Stimulated activated naive CD8-positive, alpha-beta T cell treated with anti-CD3 and anti-CD28 coated beads, Interleukin-15, Interleukin-2, amounts not matched to agents 100 U/mL and 50 U/mL, for 24 hours (primary cell): ENCODE measurements at regions not wholly inside any gene's neighbourhood (a gene's known extent, or its start where the extent isn't known, plus 50 kb on each side); places are given as distances from the start of the nearest gene placed in this dataset.
"Not testable (repeated sequence)": the region's sequence is repeated elsewhere in the genome, so short reads cannot be mapped to it uniquely, and the experiment has no call there.

Experiments
- ATAC-seq: fragments of 150-1000 bp; cut with Tn5 transposase; one replicate; pipeline ENCODE4 v1.10.0; 2021
- DNase-seq: peaks from one replicate; pipeline ENCODE4 v3.0.0; 2021

DNA sequence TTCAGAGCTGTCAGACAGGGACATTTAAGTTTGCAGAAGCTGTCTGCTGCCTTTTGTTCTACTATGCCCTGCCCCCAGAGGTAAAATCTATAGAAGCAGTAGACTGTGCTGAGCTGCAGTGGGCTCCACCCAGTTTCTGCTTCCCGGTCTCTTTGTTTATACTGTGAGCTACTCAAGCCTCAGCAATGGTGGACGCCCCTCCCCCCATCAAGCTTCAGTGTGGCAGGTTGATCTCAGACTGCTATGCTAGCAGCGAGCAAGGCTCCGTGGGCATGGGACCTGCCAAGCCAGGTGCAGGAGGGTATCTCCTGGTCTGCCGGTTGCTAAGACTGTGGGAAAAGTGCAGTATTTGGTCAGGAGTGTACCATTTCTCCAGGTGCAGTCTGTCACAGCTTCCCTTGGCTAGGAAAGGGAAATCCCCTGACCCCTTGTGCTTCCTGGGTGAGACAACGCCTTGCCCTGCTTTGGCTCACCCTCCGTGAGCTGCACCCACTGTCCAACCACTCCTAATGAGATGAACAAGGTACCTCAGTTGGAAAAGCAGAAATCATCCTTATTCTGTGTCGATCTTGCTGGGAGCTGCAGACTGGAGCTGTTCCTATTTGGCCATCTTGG is 692.2 kb downstream of the UTRN start:
- not testable (repeated sequence) for ATAC-seq, DNase-seq

DNA sequence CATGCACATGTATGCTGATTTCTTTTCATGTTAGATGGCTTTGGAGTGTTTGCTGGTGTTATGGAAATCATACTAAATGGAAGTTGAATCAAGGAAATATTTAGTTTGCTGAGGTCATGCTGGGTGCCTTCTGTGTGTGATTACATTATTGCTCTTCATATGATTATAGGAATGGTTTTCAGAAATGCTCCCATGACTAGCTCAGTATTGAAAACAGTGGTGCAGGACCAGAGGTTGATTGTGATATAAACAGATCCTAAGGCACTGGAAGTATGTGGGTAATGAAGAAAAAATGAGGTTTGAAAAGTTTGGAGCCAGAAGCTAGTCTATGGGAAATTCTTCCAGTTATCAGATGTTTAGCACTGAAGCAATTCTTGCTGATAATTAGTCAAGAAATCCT is 693.1 kb downstream of the UTRN start:
- DNase-seq, result no peak
- ATAC-seq, result no peak

DNA sequence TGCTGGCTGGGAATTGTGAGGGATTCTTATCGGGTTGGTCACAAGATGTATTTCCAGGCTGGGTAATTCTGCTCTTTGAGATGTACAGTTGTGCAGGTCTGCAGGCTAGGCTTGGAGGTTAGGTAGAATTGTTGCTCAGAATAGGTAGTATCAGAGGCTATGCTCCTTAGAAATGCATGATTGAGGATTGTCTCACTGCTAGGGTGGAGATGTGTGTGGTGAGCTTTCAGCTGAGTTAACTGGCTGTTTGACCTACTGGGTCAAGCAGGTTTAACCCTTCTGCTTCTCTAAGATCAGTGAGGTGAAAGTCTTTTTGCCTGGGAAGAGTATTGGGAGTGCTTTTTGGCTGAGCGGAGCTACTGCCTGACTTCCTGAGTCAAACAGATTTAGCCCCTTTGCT is 701.1 kb downstream of the UTRN start:
- ATAC-seq (no peak), DNase-seq (no peak)

DNA sequence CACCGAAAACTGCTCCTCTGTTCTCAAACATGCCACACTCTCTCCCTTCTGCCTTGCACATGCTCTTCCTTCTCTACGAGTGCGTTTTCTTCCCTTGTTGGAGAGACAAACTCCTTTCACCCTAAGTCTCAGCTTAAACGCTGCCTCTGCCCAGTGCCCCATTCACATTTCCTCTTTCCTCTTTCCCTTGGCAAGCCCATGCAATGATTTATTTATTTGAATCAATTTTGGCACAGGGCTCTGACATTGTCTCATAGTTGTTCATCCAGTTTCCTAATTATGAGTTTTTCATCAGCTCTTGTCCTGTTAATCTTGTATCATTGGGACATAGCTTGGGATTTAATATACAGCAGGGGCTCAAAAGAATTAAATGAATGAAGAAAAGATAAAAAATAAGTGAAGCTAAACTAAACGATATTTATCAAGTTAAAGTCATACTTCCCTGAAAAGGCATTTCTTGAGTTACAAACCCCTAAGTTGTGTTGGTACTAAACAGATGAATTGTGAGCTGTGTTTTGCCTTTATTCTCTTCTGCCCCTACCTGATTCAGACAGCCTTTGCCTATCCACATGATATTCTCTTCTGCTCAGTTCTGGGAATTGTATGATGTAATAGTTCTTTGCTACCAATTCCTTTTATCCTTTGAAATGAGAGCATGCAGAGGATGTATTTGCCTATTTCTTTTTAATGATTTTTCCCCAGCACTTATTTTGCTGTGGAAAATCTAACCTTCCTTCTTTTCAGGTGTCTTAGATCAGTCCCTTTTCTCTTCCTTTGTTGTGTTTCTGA is 704.4 kb downstream of the UTRN start:
- ATAC-seq, result no peak
- DNase-seq, result no peak

DNA sequence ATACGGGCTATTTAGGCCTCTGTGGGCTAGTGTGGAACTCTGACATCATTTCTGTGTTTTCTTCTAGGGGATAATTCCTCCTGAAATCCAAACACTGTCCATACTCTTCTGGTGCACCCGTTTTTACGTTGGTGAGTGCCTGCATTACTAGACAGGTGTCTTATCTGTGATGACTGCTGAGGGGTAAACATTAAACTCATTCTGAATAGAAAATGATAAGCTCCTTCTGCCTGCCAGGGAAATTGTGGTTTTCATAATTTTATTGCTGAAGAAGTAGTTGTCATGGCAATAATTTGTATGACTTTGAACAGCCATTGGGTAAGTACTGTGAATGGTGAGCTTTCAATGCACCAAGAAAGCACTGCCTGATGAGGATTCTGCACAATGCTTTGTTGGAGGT is 705.6 kb downstream of the UTRN start:
- ATAC-seq (no peak), DNase-seq (no peak)

DNA sequence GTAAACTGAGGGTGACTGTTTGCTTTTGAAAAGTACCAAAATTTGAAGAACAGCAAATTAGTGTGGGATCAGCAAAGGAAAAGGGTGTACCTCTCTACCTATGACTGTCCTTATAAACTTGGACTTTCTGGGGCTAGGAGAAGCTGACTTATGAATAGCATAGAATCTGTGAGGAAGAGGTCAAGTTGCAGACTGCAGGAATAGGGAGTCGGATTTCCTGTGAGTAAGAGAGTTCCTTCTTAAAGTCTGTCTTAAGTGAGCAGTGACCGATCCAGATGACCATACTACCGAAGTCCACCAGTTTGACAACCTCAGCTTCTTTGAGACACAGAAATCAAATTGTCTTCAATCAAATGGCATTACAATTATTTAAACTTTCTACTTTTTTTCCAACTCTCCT is 708.7 kb downstream of the UTRN start:
- DNase-seq (no peak), ATAC-seq (no peak)

DNA sequence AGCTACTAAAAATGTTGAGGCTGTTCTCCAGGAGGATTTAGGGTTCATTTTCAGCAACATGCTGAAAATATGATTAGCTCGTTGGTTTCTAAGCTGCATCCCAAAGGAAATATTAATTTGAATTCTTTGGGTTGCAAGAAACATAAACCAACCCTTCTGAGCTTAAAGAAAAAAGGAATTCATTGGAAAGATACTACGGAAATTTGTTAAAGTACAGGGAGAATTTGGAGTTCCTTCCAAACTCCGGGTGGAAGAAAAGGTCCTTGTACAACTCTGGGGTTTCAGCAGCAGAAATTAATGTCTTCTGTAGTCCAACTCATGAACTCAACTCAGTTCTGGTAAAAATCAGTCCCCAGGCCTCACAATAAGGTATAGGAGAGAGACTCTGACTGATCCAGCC is 712.9 kb downstream of the UTRN start:
- ATAC-seq (no peak), DNase-seq (no peak)

DNA sequence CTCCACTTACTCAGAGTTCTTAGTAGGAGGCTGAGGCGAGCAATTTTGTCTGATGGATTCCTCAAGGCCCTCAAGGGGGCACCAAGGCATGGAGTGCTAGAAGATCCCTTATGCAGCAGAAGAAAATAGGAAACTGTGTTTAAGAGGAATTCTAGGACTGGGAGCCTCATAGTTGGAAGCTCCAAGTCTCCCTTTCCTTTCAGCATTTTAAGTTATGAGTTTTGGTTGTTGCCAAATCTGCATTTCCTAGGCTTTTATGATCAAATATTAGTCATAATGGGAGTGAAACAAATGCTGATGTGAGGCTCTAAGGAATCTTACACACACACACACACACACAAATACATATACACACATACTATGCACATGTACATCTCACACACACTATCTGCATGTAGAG is 714.0 kb downstream of the UTRN start:
- no peak for ATAC-seq
- DNase-seq, result no peak

DNA sequence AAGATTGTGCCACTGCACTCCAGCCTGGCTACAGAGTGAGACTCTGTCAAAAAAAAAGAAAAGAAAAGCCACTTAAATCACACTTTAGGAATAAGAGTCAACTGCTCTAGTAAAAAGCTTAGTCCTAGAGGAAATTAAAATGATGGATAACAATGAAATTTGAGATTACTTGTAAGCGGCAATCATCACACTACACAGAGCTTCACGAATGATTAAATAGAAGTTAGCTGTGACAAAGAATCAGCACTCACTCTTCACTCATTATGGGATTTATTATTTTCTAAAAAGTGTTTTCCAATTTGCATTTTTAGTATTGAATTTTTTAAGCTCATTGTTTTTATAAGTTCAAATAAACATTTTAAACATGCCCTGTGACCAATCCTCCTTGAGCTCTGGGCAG is 718.0 kb downstream of the UTRN start:
- no peak for ATAC-seq

DNA sequence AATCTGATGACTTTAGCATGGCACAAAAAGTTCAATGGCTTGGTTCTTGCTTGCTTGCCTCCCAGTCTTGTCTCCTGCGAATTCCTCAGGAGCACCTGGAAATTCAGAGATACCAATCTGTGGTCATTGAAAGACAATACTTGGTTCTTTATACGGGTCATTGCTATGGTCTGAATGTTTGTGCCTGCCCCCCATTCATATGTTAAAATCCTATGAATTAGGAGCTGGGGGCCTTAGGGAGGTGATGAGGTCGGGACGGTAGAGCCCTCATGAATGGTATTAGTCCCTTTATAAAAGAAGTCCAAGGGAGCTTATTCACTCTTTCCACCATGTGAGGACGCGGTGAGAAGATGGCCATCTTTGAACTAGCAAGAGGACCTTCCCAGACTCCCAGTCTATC is 721.8 kb downstream of the UTRN start:
- DNase-seq, result no peak
- no peak for ATAC-seq

More for the DNA sequence above, 718.0 kb downstream of the UTRN start:
- no peak for DNase-seq

DNA sequence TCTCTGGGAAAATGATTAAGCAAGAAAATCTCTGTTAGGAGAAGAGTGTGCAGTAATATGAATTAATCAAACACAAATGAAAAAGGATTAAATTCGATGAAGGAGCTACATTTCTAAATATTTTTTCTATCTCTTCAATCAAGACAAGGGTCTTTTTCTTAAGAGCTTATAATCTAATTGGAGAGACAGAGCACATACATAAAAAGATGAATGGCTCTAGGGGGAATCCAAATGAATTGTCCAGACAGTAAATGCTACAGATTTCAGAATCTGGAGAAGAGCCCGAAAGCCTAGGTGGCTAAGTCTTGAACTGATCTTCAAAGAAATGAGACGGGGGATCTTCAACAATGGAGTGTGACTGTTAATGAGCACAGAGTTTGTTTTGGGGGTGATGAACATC is 723.6 kb downstream of the UTRN start:
- ATAC-seq (no peak), DNase-seq (no peak)

DNA sequence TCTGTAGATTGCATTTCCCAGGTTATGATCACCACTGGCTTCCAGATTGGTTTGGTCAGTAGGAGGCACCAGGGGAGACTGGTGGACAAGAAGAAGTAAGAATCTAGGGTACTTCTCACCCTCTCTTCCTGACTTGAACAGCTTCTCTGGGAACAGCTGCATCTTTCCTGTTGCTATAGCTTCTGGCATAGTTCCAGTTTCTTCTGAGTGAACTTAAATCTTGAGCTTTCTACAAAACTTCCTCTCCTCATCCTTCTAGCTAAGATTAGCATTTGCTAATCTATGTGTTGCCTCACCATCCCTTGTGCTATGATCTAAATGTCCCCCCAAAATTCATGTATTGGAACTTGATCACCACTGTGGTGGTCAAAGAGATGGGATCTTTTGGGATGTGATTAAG is 724.6 kb downstream of the UTRN start:
- no peak for ATAC-seq

DNA sequence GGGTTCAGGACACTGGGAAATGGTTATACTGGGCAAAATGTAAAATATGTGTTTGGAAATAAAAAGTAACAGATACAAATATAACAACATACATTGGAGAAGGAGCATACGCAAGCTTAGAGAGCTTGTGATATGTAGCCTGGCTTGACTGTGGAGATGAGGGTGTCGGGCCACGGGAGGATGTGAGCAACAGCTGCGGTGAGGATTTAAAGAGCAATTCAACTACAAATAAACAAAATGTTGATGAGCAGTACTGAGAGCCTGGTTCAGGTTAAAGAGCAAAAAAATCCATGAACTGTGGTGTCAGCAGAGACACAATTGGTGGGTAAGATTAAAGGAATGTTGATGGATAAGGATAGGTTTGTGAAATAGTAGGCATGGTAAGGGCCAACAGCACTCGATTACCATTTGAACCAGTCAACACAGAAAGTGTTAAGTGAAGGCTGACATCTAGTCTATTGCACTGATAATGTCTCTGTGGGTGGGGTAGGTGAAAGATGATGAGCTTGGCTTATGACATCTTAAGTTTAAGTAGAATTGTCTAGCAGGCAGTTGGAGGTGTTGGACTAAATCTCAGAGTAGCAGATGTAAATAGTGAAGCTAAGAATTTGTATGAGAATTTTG is 723.2 kb downstream of the EPM2A start:
- ATAC-seq, result no peak
- DNase-seq, result no peak

More for the DNA sequence above, 724.6 kb downstream of the UTRN start:
- DNase-seq, result no peak

DNA sequence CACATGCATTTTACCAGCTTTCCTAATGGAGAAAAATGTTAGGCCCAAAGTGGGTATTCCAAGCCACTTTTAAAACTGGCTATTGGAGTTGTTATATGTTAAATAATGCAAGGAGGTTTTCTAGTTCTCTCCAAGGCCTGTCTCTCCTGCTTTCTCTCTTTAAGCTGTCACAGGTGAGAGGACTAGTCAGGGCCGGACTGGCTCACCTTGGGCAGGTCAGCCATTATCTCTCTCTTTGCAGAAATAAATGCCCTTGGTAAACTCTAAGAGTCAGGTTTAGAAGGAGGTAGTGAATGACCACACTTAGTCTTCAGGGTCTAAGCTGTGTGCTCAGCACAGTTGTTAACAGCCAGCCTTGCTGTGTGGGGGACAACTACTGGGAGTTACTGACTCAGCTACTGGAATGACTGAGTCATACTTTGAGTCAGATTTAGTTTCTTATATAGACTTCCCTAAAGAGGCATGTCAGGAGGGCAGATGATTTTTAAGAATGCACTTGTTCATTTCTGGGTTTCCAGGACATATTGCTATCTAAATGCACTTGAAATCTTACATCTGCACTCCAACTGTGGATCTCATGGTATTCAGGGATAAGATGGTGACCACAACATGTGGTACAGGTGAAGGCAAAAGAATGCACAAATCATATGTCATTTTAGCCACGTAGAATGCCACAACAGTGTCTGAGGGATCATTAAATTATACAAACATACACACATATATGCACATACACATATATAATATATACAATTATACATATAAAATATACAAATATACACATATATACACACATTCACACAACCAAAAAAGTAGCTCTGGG is 719.4 kb downstream of the EPM2A start:
- DNase-seq, result peak; percentile 14
- peak; percentile 100 for ATAC-seq

DNA sequence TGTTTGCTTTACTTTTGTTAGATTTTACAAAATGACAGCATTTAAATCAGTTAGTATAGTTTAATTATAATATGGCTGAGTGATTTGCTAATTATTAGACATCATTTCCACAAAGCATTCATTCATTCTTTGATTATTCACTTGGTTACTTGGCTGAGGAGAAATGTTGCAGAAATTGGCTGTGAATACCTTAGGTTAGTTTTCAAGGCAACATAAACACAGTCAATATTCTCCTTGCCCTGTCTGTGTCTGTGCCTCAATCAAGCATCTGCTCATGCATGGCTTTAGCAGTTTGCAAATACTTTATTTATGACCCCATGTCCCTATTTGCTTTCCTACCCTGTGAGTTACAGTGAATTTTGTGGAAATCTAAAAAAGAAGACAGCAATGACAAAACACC is 718.3 kb downstream of the EPM2A start:
- DNase-seq (no peak), ATAC-seq (no peak)

DNA sequence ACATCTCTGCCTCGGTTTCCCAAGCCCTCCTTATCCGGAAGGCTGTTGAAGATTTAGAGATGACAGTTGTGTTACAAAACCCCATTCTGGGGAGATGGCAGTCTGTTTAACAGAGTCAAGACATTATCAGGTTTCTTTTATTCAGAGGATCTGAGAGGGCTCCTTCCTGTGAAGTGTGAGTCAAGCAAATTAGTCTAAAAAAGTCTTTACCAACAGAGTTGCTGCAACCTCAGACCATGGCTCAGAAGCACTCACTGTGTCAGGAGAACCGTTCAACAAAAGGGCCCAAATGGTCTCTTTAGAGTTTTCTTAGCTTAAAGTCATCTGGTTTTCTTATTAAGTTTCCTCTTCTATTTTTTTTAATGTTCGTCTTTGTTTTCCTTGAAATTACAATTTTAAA is 717.8 kb downstream of the EPM2A start:
- ATAC-seq (no peak), DNase-seq (no peak)

DNA sequence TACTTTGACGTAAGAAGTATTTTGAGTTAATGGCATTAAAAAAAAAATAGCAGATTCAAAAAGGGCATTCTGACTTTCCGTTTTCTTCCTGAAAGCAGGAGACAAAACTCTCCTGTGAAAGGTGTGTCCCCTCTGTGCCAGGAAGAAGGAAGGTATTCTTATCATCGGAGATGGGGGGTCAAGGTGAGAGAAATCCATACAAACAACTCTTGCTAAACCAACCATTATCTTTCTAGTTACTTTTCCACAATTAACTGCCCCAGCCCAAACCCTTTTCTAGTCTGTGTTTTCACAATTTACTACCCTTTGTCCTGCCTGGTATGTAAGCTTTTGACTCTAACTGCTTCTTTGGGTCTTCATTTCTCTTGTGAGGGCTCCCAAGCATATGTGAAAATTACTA is 717.3 kb downstream of the EPM2A start:
- DNase-seq (no peak), ATAC-seq (no peak)

DNA sequence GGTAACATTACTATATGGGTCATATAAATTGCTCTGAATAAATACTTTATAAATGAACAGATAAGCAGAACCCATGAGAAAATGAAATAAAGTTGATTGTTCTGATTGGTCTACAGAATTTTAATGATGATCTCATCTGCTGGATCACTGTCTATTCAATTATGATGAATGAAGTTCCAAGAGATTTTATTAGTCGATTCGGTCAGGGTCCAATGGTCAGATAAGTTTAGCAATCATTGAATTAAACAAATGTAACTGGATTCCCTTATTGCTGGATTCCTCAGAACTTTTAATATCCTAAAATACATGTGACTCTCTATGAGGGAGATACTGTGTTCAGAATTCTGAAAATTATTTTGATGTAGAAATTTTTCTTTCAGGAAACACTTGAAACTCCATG is 715.2 kb downstream of the EPM2A start:
- DNase-seq (no peak), ATAC-seq (no peak)

DNA sequence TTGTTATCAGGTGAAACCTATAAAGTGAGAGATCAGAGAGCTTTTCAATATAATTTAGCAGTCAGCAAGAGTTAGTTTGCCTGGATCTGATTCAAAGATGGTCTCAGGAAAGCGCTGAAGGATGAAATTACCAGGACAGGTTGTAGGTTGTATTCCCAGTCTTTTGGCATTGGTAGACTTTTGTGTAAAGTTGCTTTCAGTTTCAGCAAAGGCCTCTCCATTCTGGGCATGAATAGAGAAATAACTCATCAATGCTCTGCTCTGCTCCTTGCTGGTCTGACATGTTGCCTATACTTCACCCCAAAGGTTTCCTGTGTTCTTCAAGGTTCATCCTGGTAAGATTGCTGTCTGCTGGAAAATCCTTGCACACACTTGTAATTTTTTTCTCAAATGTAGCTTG is 714.8 kb downstream of the EPM2A start:
- DNase-seq, result no peak
- no peak for ATAC-seq

DNA sequence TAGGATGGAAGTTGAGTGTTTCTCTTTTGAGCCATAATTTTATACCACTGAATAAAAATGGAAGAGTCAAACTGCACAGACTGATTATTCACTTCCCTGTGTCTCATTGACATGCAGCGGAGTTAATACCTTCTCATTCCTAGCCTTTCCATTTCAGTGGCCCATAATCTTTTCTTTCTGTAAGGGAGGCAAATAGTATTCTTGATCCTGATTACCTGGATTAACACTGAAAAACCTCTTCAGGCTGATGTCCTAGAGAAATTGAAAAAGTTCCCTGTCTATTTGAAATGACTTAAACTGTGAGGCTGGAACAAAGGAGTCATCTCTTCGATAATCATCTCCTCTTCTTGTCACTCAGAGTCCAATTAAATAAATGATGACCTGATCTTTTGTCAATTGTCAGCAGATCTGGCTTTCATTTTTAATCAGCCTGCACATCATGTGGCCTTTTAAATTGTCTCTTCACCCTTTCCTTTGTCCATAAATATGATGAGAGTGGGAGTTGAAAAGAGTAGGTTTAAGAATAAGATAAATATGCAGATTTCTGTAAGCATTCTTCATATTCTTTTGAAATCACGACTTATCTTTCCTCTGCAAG is 713.0 kb downstream of the EPM2A start:
- peak; percentile 55 for ATAC-seq

DNA sequence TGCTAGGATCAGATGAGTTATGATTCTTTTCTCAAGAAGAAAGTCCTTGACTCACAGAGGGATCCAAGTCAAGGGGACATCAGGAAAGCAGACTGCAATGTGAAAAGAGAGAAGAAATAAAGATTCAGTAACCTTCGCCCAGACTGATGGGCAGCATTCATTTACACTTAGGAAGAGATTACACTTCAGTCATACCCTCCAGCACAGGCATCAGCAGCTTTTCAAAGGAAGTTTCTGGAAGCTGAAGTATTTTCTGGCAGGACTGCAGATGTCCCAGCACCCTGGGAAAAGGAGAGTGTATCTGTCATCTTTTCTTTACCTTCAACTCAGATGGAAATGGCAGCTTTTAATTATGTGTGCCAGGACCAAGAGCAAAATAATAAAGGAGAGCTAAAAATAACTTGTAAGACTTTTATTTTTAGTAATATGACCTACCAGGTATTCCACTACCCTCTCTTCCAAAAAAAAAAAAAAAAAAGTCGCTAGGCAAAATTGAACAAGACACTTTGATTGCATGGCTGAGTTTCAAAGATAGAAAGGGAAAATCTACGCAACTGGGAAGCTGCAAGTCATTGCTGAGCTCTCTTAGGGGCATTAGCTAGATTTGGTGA is 712.1 kb downstream of the EPM2A start:
- ATAC-seq, result no peak

More for the DNA sequence above, 713.0 kb downstream of the EPM2A start:
- DNase-seq, result no peak

DNA sequence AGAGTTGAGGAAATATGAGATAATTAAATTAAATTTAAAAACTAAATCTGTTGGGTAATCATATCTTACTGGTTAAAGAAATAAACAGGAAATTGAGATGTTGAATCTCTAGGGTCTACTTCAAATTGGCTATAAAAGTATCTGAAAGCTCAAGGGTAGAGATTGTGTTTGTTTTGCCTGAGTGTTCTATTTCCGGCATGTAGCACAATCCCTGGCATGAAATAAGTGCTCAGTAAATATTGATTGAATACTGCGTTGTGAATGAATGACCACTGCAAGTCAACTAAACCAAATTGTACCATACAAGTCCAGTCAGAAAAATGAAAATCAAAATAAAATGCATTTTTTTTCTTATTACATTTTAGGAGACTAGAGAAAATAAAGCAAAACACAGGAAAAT is 709.8 kb downstream of the EPM2A start:
- DNase-seq, result no peak
- no peak for ATAC-seq

More for the DNA sequence above, 712.1 kb downstream of the EPM2A start:
- DNase-seq, result no peak
